ENCODE measurements at regions not wholly inside any gene's neighbourhood (a gene's known extent, or its start where the extent isn't known, plus 50 kb on each side); places are given as distances from the start of the nearest gene placed in this dataset.

DNA sequence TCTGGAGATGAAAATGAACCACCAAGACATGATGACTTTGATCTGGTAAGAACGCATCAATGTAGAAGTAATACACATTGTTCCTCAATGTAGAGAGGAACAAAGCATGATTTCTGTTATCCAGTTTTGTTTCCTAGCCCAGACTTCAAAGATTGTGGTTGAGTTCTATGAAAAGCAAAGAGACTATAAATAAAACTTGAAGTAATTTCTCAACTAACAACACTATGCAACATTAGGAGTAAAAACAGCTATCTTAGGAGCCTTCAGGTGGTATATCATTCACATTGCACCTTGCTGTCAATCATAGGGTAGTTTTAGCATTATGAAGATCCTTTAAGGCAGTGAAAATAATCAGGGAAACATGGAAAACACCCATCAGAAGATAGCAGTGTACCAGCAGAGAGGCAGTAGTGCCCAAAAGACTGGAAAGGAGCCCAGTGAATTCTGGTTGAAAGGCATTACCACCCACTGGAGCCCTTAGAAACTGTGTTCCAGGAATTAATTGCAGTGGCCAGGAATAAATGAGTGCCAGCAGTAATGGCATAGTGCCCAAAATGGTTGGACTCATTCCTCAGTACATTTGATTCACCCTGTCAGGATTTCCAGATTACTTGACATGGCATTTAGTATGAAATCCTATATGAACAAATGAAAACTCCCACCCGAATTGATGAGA is 300.7 kb upstream of the CXXC4 start:
- Histone ChIP-seq H3K79me2 (ENCODE audit: insufficient read depth, low read length) (no peaks in the 10 kb centered on the region), H3K27me3 (ENCODE audit: insufficient read depth, low read length, poor library complexity, severe bottlenecking) (no peaks in the 10 kb centered on the region), H3K4me3 (ENCODE audit: low read length, poor library complexity, severe bottlenecking) (no peak overlapping the region), H3K9me2 (replicated peaks; ENCODE audit: low read depth, low read length) (no peaks in the 10 kb centered on the region), H3K4me1 (ENCODE audit: insufficient read depth, low read length, poor library complexity, severe bottlenecking) (no peaks in the 10 kb centered on the region), H3K9ac (ENCODE audit: low read depth, low read length, poor library complexity, severe bottlenecking) (no peak overlapping the region), H4K20me1 (ENCODE audit: insufficient read depth, low read length, poor library complexity, severe bottlenecking) (no peaks in the 10 kb centered on the region), H3K4me2 (ENCODE audit: low read depth, low read length, poor library complexity, severe bottlenecking) (no peak overlapping the region), H3K9me3 (ENCODE audit: insufficient read depth, low read depth, low read length) (no peaks in the 10 kb centered on the region), H3F3A (ENCODE audit: low read depth) (no peaks in the 10 kb centered on the region), H2AFZ (ENCODE audit: low read length) (no peak overlapping the region), H3K36me3 (ENCODE audit: insufficient read depth, low read length) (no peaks in the 10 kb centered on the region)
- TF ChIP-seq EZH2phosphoT487 (IDR thresholded peaks at IDR 0.05; ENCODE audit: borderline replicate concordance), result no peak
- TF ChIP-seq, protein P1, sequence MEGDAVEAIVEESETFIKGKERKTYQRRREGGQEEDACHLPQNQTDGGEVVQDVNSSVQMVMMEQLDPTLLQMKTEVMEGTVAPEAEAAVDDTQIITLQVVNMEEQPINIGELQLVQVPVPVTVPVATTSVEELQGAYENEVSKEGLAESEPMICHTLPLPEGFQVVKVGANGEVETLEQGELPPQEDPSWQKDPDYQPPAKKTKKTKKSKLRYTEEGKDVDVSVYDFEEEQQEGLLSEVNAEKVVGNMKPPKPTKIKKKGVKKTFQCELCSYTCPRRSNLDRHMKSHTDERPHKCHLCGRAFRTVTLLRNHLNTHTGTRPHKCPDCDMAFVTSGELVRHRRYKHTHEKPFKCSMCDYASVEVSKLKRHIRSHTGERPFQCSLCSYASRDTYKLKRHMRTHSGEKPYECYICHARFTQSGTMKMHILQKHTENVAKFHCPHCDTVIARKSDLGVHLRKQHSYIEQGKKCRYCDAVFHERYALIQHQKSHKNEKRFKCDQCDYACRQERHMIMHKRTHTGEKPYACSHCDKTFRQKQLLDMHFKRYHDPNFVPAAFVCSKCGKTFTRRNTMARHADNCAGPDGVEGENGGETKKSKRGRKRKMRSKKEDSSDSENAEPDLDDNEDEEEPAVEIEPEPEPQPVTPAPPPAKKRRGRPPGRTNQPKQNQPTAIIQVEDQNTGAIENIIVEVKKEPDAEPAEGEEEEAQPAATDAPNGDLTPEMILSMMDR (conservative IDR thresholded peaks at IDR 0.05; ENCODE audit: low read length), result no peak

DNA sequence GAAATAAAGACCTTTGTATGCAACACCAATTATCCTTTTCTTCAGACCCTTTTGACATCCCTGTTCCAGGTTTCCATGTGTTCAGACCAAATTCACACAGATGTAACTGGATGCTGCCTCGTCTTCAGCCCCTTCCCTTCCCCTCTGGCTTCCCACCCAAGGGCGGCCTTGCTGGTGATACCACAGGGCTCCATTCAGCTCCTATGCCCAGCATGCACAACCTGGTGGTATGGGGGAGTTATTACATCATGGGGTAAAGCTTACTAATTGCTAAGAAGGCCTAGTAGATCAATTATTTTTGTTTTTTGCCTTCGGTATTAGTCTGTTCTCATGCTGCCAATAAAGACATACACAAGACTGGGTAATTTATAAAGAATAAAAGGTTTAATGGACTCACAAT is 317.0 kb upstream of the CXXC4 start:
- Histone ChIP-seq H3K36me3 (ENCODE audit: insufficient read depth, low read length) (no peaks in the 10 kb centered on the region), H3K4me1 (ENCODE audit: insufficient read depth, low read length, poor library complexity, severe bottlenecking) (no peaks in the 10 kb centered on the region), H3K4me3 (ENCODE audit: low read length, poor library complexity, severe bottlenecking) (no peak overlapping the region), H3K9me3 (ENCODE audit: insufficient read depth, low read depth, low read length) (no peaks in the 10 kb centered on the region), H3K4me2 (ENCODE audit: low read depth, low read length, poor library complexity, severe bottlenecking) (no peak overlapping the region), H3F3A (ENCODE audit: low read depth) (no peaks in the 10 kb centered on the region), H3K27me3 (ENCODE audit: insufficient read depth, low read length, poor library complexity, severe bottlenecking) (no peaks in the 10 kb centered on the region), H2AFZ (ENCODE audit: low read length) (no peak overlapping the region), H3K9ac (ENCODE audit: low read depth, low read length, poor library complexity, severe bottlenecking) (no peak overlapping the region), H3K9me2 (replicated peaks; ENCODE audit: low read depth, low read length) (0 out of 2 replicates have a peak, but pooled peaks cover 3% of the 10 kb centered on the region), H4K20me1 (ENCODE audit: insufficient read depth, low read length, poor library complexity, severe bottlenecking) (no peaks in the 10 kb centered on the region), H3K79me2 (ENCODE audit: insufficient read depth, low read length) (no peaks in the 10 kb centered on the region)
- TF ChIP-seq EZH2phosphoT487 (IDR thresholded peaks at IDR 0.05; ENCODE audit: borderline replicate concordance), result no peak
- TF ChIP-seq, protein P1 (conservative IDR thresholded peaks at IDR 0.05; ENCODE audit: low read length), result no peak

DNA sequence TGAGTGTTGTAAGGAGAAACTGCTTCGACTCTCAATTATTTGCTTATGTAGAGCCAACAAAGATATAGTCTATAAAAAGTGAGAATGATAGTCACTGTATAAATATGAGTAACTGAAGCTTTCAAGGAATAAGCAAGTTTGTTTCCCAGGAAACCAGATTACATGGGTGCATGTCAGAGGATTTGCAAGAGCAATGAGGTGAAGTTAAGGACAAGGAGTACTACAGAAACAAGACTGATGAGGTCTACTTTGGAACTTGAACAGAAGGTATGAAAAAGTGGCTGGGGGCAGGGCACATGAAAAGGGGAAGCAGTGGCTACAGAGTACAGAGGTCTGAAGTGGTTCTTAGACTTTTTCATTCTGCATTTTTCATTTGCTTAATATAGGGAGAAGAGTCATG is 321.0 kb upstream of the CXXC4 start:
- Histone ChIP-seq H3K9me3 (ENCODE audit: insufficient read depth, low read depth, low read length) (no peaks in the 10 kb centered on the region), H3K4me2 (ENCODE audit: low read depth, low read length, poor library complexity, severe bottlenecking) (no peak overlapping the region), H3K79me2 (ENCODE audit: insufficient read depth, low read length) (no peaks in the 10 kb centered on the region), H4K20me1 (ENCODE audit: insufficient read depth, low read length, poor library complexity, severe bottlenecking) (no peaks in the 10 kb centered on the region), H3F3A (ENCODE audit: low read depth) (no peaks in the 10 kb centered on the region), H3K9me2 (replicated peaks; ENCODE audit: low read depth, low read length) (0 out of 2 replicates have a peak, but pooled peaks cover 3% of the 10 kb centered on the region), H3K36me3 (ENCODE audit: insufficient read depth, low read length) (no peaks in the 10 kb centered on the region), H2AFZ (ENCODE audit: low read length) (no peak overlapping the region), H3K4me3 (ENCODE audit: low read length, poor library complexity, severe bottlenecking) (no peak overlapping the region), H3K9ac (ENCODE audit: low read depth, low read length, poor library complexity, severe bottlenecking) (no peak overlapping the region), H3K27me3 (ENCODE audit: insufficient read depth, low read length, poor library complexity, severe bottlenecking) (no peaks in the 10 kb centered on the region), H3K4me1 (ENCODE audit: insufficient read depth, low read length, poor library complexity, severe bottlenecking) (no peaks in the 10 kb centered on the region)
- TF ChIP-seq, protein P1 (conservative IDR thresholded peaks at IDR 0.05; ENCODE audit: low read length), result no peak
- TF ChIP-seq EZH2phosphoT487 (IDR thresholded peaks at IDR 0.05; ENCODE audit: borderline replicate concordance), result no peak

All from Loucy (cell line).